ENCODE measurements at regions not wholly inside any gene's neighbourhood (a gene's known extent, or its start where the extent isn't known, plus 50 kb on each side); places are given as distances from the start of the nearest gene placed in this dataset.

GRCh38 chr9:19689328-19690101 is 99.3 kb downstream of the SLC24A2 start:
- H3K27me3 ChIP-seq (ENCODE audit: insufficient read depth, low read depth, severe bottlenecking), result no peaks in the 10 kb centered on the region
- no peak overlapping the region for H3K4me3 ChIP-seq (ENCODE audit: low read depth, low read length)
- no peak for TF ChIP-seq CTCF (IDR thresholded peaks at IDR 0.05; ENCODE audit: low read depth, low read length)
- no peak overlapping the region for H3K27ac ChIP-seq
- H3K9me3 ChIP-seq (ENCODE audit: severe bottlenecking), result no peaks in the 10 kb centered on the region
- no peak for DNase-seq
- no peaks in the 10 kb centered on the region for H3K36me3 ChIP-seq

DNA sequence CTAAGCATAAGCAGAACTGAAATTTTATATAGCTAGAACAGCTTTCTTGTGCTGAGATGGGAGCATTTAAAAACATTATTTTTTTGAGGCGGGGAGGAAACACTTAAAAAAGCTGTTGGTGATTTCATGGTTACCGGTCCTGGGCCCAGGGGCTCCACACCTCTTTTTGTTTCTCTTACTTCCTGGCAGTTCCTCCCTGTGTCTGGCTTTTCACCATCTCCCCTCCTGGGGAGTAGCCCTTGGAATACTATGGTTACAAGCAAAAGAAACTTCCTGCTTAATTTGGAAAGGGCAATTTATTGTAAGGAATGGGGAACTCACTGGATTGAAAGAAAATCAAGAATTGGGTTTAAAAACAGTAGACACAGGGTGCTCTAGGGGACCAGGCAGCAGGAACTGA is 105.1 kb downstream of the SLC24A2 start:
- no peak overlapping the region for H3K4me3 ChIP-seq (ENCODE audit: low read depth, low read length)

GRCh38 chr9:19682397-19682796 is 106.4 kb downstream of the SLC24A2 start:
- Histone ChIP-seq H3K9me3 (ENCODE audit: severe bottlenecking) (no peaks in the 10 kb centered on the region), H3K36me3 (no peaks in the 10 kb centered on the region), H3K27ac (no peak overlapping the region), H3K4me3 (ENCODE audit: low read depth, low read length) (no peak overlapping the region), H3K27me3 (ENCODE audit: insufficient read depth, low read depth, severe bottlenecking) (no peaks in the 10 kb centered on the region)
- no peak for TF ChIP-seq CTCF (IDR thresholded peaks at IDR 0.05; ENCODE audit: low read depth, low read length)
- DNase-seq, result no peak

More for the DNA sequence above, 105.1 kb downstream of the SLC24A2 start:
- no peak overlapping the region for H3K27ac ChIP-seq
- no peaks in the 10 kb centered on the region for H3K9me3 ChIP-seq (ENCODE audit: severe bottlenecking)
- H3K27me3 ChIP-seq (ENCODE audit: insufficient read depth, low read depth, severe bottlenecking), result no peaks in the 10 kb centered on the region
- no peak for TF ChIP-seq CTCF (IDR thresholded peaks at IDR 0.05; ENCODE audit: low read depth, low read length)
- no peak for DNase-seq
- no peaks in the 10 kb centered on the region for H3K36me3 ChIP-seq

GRCh38 chr9:19681846-19682245 is 107.0 kb downstream of the SLC24A2 start:
- DNase-seq, result no peak
- no peaks in the 10 kb centered on the region for H3K36me3 ChIP-seq
- no peaks in the 10 kb centered on the region for H3K27me3 ChIP-seq (ENCODE audit: insufficient read depth, low read depth, severe bottlenecking)
- no peaks in the 10 kb centered on the region for H3K9me3 ChIP-seq (ENCODE audit: severe bottlenecking)
- no peak for TF ChIP-seq CTCF (IDR thresholded peaks at IDR 0.05; ENCODE audit: low read depth, low read length)
- no peak overlapping the region for H3K27ac ChIP-seq
- no peak overlapping the region for H3K4me3 ChIP-seq (ENCODE audit: low read depth, low read length)

- peak; percentile 45 for DNase-seq
- Histone ChIP-seq H3K27ac (no peak overlapping the region), H3K27me3 (ENCODE audit: insufficient read depth, low read depth, severe bottlenecking) (no peaks in the 10 kb centered on the region), H3K4me3 (ENCODE audit: low read depth, low read length) (no peak overlapping the region), H3K36me3 (no peaks in the 10 kb centered on the region), H3K9me3 (ENCODE audit: severe bottlenecking) (no peaks in the 10 kb centered on the region)
- no peak for TF ChIP-seq CTCF (IDR thresholded peaks at IDR 0.05; ENCODE audit: low read depth, low read length)
Observed at GRCh38 chr9:19677924-19678323, 110.9 kb downstream of the SLC24A2 start.

DNA sequence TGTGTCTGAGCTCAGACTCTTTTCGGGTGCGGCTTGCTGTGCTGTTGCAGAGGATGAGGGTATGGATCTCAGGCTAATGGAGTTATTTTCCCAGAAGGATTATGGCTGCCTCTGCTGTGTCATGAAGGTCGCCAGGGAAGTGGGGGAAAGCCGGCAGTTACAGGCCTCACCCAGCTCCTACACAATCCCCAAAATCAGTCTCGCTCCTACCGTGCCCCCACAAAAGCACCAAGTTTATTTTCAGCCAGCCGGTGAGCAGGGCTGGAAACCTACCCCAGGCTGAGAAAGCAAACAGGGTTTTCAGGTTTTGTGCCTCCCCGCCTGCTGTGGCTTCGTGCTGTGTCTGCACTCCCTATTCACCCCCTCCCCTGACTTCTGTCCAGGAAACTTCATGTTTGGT is 113.3 kb downstream of the SLC24A2 start:
- no peak for DNase-seq
- Histone ChIP-seq H3K36me3 (no peaks in the 10 kb centered on the region), H3K9me3 (ENCODE audit: severe bottlenecking) (no peaks in the 10 kb centered on the region), H3K4me3 (ENCODE audit: low read depth, low read length) (no peak overlapping the region), H3K27ac (no peak overlapping the region), H3K27me3 (ENCODE audit: insufficient read depth, low read depth, severe bottlenecking) (no peaks in the 10 kb centered on the region)
- TF ChIP-seq CTCF (IDR thresholded peaks at IDR 0.05; ENCODE audit: low read depth, low read length), result no peak

All from WERI-Rb-1 (cell line).